Psoas muscle (tissue), 7 donors: ENCODE measurements at regions not wholly inside any gene's neighbourhood (a gene's known extent, or its start where the extent isn't known, plus 50 kb on each side); places are given as distances from the start of the nearest gene placed in this dataset.
A peak's percentile ranks its signal among the peaks of the same experiment; 100 is the strongest.

Experiments used
- ATAC-seq, 4 donors: fragments of 200-7000 bp; cut with Tn5 transposase; one replicate each; pipeline ENCODE4 v1.9.1; 2020; ENCODE audit warnings: moderate library complexity in 3 of 4, mild to moderate bottlenecking in 2 of 4
- DNase-seq, 2 donors: peaks; one replicate each; pipeline ENCODE4 v3.0.0-alpha.2; 2020
- H3K27ac ChIP-seq: fragments of 200-600 bp; one replicate; pipeline ENCODE4 v1.8.0; 2022
- H3K27me3 ChIP-seq, 3 donors: fragments of 200-600 bp in 1 of 3; one replicate each; pipeline versions ENCODE4 v1.6.1 to v1.8.0; 2013 to 2022; ENCODE audit warnings: low read length in 2 of 3, mild to moderate bottlenecking in 2 of 3, moderate library complexity in 1 of 3; ENCODE audit not compliant: insufficient read depth in 3 of 3
- H3K36me3 ChIP-seq, 2 donors: fragments of 200-600 bp in 1 of 2; one replicate each; pipeline versions ENCODE4 v1.6.1 to v1.8.0; 2013 to 2022; ENCODE audit warnings: low read depth in 1 of 2, mild to moderate bottlenecking in 1 of 2, moderate library complexity in 1 of 2; ENCODE audit not compliant: insufficient read depth in 1 of 2
- H3K4me1 ChIP-seq: fragments of 200-600 bp; one replicate; pipeline ENCODE4 v1.8.0; 2022
- H3K4me3 ChIP-seq: fragments of 200-600 bp; one replicate; pipeline ENCODE4 v1.8.0; 2022; ENCODE audit warnings: mild to moderate bottlenecking
- H3K9me3 ChIP-seq: fragments of 200-600 bp; one replicate; pipeline ENCODE4 v1.8.0; 2022
- CTCF ChIP-seq: fragments of 200-600 bp; IDR thresholded peaks from one replicate; pipeline ENCODE4 v1.8.0; 2022; ENCODE audit warnings: antibody characterized with exemption
- WGBS, 3 donors: extraction: QIAGEN DNeasy Blood & Tissue Kit; methylation state at CpG; one replicate each; pipeline versions ENCODE4 v1.1.6 to v1.1.7; 2013; 5-methylcytosine and 5-hydroxymethylcytosine counted together
- intact Hi-C, 2 donors: fragments of 100-400 bp; cut with DNase I; formaldehyde crosslinking; loops; one replicate each; pipeline versions ENCODE4 v1.11.0 to v1.14.2; 2022
- donor health status: healthy with polysubstance abuse.
- donor health status: DM: no; HTN: no; CAD: no; lungs with moderate emphysema.
- donor health status: Bipolar disorder and iron deficiency.
- donor health status: healthy.
- donor health status: DM: yes; HTN: yes; CAD: no.
- donor health status: DM: no; HTN: no; CAD: no.
- donor health status: DM: yes; HTN: yes; CAD: no.

GRCh38 chr1:216902669-216903381 is 179.6 kb upstream of the ESRRG start:
- no peak for TF ChIP-seq CTCF
- Histone ChIP-seq H3K9me3 (no peaks in the 10 kb centered on the region), H3K4me3 (no peak overlapping the region), H3K27ac (no peak overlapping the region), H3K27me3 (no peaks in the 10 kb centered on the region), H3K36me3 (no peaks in the 10 kb centered on the region), H3K4me1 (no peaks in the 10 kb centered on the region)
- DNase-seq, result no peak
- intact Hi-C loops, result no loop called here
- ATAC-seq, result peak; percentile 54 to 86 (median 72)
- 46 to 61% (median 58%) methylated on average over 5 of the region's 5 CpGs for WGBS, 3 donors

- no peak for TF ChIP-seq CTCF
- no peaks in the 10 kb centered on the region for H3K36me3 ChIP-seq
- H3K4me1 ChIP-seq, result no peaks in the 10 kb centered on the region
- H3K4me3 ChIP-seq, result no peak overlapping the region
- 85 to 93% (median 90%) methylated on average over 2 of the region's 2 CpGs for WGBS, 3 donors
- H3K9me3 ChIP-seq, result no peaks in the 10 kb centered on the region
- H3K27ac ChIP-seq, result no peak overlapping the region
- DNase-seq (no peak), ATAC-seq (no peak)
- intact Hi-C loops, result no loop called here
- no peaks in the 10 kb centered on the region for H3K27me3 ChIP-seq
Observed at GRCh38 chr1:216900116-216900620, 176.9 kb upstream of the ESRRG start.

- DNase-seq, result no peak
- H3K9me3 ChIP-seq, result no peaks in the 10 kb centered on the region
- ATAC-seq, result no peak
- TF ChIP-seq CTCF, result no peak
- H3K4me1 ChIP-seq, result no peaks in the 10 kb centered on the region
- intact Hi-C loops, result no loop called here
- H3K36me3 ChIP-seq, result no peaks in the 10 kb centered on the region
- 95 to 100% (median 96%) methylated on average over 1 of the region's 1 CpG for WGBS, 3 donors
- H3K27me3 ChIP-seq, result no peaks in the 10 kb centered on the region
- H3K4me3 ChIP-seq, result no peak overlapping the region
- no peak overlapping the region for H3K27ac ChIP-seq
Observed at GRCh38 chr1:216898801-216899200, 175.6 kb upstream of the ESRRG start.

- Histone ChIP-seq H3K4me3 (peak overlapping the region; percentile 2), H3K27me3 (no peaks in the 10 kb centered on the region), H3K27ac (no peak overlapping the region), H3K9me3 (no peaks in the 10 kb centered on the region), H3K36me3 (no peaks in the 10 kb centered on the region), H3K4me1 (no peaks in the 10 kb centered on the region)
- no peak for ATAC-seq
- DNase-seq, result no peak
- 28 to 33% (median 30%) methylated on average over 4 of the region's 4 CpGs for WGBS, 3 donors
- intact Hi-C loops, result no loop called here
- TF ChIP-seq CTCF, result no peak
Observed at GRCh38 chr1:216896146-216896545, 172.9 kb upstream of the ESRRG start.

- no peak for ATAC-seq
- Histone ChIP-seq H3K9me3 (no peaks in the 10 kb centered on the region), H3K4me1 (no peaks in the 10 kb centered on the region), H3K4me3 (no peak overlapping the region), H3K27ac (no peak overlapping the region), H3K36me3 (no peaks in the 10 kb centered on the region), H3K27me3 (no peaks in the 10 kb centered on the region)
- no peak for DNase-seq
- intact Hi-C loops, result no loop called here
- WGBS, 3 donors, result 22 to 48% (median 40%) methylated on average over 5 of the region's 5 CpGs
- TF ChIP-seq CTCF, result no peak
Observed at GRCh38 chr1:216894494-216894893, 171.3 kb upstream of the ESRRG start.
